ENCODE measurements at regions not wholly inside any gene's neighbourhood (a gene's known extent, or its start where the extent isn't known, plus 50 kb on each side); places are given as distances from the start of the nearest gene placed in this dataset.

DNA sequence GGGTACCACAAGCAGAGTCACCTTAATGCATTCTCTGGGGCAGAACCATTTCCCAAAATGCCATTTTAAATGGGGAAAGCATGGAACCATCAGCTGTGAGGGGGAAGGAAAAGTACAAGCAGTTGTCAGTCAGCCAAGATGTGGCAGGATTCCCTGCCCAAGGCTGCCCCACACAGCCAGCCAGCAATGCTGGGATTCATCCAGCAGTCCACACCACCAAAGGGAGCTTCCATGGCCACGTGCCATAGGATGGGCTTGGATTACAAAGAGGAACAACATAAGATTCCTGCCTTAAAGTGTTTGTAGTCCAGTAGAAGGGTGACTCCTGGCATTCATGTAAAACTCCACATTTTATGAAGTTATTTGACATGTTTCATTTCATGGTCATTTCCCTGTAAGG, 233.3 kb downstream of the SHOX2 start:
- intact Hi-C loops (cut with micrococcal nuclease): no loop called here
- H3K27ac ChIP-seq (ENCODE audit: extremely low read depth, low read depth, low read length): no peak overlapping the region
- no peaks in the 10 kb centered on the region for H3K9me1 ChIP-seq (ENCODE audit: control insufficient read depth, insufficient read depth, low read length)
- ATAC-seq: no peak
- ChIA-PET CTCF (ENCODE audit: low intra/inter-chr PET ratio) (no interaction called here), POLR2A (interaction anchor here (0.5 to 1.3 kb wide), 4 partner anchors 12 to 672 kb away, joined by 3 read pairs; no protein-coding TSS in a partner anchor)
- no peaks in the 10 kb centered on the region for H3K9me3 ChIP-seq (replicated peaks; ENCODE audit: control insufficient read depth, insufficient read depth, low read depth, low read length)
- in situ Hi-C loops (cut with MboI): loop anchor here (25.0 kb wide), 1 partner anchor 439 kb away; no protein-coding TSS in a partner anchor
- H3K4me2 ChIP-seq (ENCODE audit: insufficient read depth, low read length): no peak overlapping the region
- FAIRE-seq: no peak
- no peak overlapping the region for H3K9ac ChIP-seq (ENCODE audit: insufficient read depth in 1 of 2, low read depth in 2 of 2, low read length in 2 of 2)
- no peaks in the 10 kb centered on the region for H4K20me1 ChIP-seq (replicated peaks; ENCODE audit: control insufficient read depth, insufficient read depth, low read length)
- BruUV-seq (replicated peaks): no TSS peak
- 0% methylated on average over 1 of the region's 1 CpG for WGBS (ENCODE audit: insufficient coverage, low coverage, missing lambda C conversion rate)
- H2AFZ ChIP-seq (ENCODE audit: low read depth, low read length): no peak overlapping the region
- no peaks in the 10 kb centered on the region for H3K36me3 ChIP-seq (ENCODE audit: control insufficient read depth, insufficient read depth, low read length)
- no peak overlapping the region for H3K4me3 ChIP-seq
- H3K27me3 ChIP-seq (ENCODE audit: control insufficient read depth in 2 of 2, insufficient read depth in 2 of 2, low read length in 2 of 2): no peaks in the 10 kb centered on the region
- H3K4me1 ChIP-seq (replicated peaks in 1 of 2; ENCODE audit: control insufficient read depth in 2 of 2, insufficient read depth in 2 of 2, low read length in 2 of 2): no peaks in the 10 kb centered on the region
- H3K79me2 ChIP-seq (ENCODE audit: control insufficient read depth, insufficient read depth, low read length): no peaks in the 10 kb centered on the region
- no peak for DNase-seq (ENCODE audit: extremely low read depth in 1 of 4, low spot score in 3 of 4)
- TF ChIP-seq ZNF780A (CRISPR knock-in tag; IDR thresholded peaks at IDR 0.05): no peak
- TF ChIP-seq ZNF274 (IDR thresholded peaks at IDR 0.05; ENCODE audit: borderline replicate concordance, low read depth, low read length): no peak
- TF ChIP-seq TAL1 (IDR thresholded peaks at IDR 0.05): no peak
- TF ChIP-seq ERF (CRISPR knock-in tag; IDR thresholded peaks at IDR 0.05): no peak
- TF ChIP-seq, protein P1, sequence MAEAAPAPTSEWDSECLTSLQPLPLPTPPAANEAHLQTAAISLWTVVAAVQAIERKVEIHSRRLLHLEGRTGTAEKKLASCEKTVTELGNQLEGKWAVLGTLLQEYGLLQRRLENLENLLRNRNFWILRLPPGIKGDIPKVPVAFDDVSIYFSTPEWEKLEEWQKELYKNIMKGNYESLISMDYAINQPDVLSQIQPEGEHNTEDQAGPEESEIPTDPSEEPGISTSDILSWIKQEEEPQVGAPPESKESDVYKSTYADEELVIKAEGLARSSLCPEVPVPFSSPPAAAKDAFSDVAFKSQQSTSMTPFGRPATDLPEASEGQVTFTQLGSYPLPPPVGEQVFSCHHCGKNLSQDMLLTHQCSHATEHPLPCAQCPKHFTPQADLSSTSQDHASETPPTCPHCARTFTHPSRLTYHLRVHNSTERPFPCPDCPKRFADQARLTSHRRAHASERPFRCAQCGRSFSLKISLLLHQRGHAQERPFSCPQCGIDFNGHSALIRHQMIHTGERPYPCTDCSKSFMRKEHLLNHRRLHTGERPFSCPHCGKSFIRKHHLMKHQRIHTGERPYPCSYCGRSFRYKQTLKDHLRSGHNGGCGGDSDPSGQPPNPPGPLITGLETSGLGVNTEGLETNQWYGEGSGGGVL (CRISPR knock-in tag; IDR thresholded peaks at IDR 0.05): no peak
- no peak for TF ChIP-seq KDM2B (CRISPR knock-in tag; IDR thresholded peaks at IDR 0.05)
- TF ChIP-seq RBM34 (IDR thresholded peaks at IDR 0.05; ENCODE audit: borderline replicate concordance, insufficient read depth, low read length): no peak
- TF ChIP-seq, protein P2, sequence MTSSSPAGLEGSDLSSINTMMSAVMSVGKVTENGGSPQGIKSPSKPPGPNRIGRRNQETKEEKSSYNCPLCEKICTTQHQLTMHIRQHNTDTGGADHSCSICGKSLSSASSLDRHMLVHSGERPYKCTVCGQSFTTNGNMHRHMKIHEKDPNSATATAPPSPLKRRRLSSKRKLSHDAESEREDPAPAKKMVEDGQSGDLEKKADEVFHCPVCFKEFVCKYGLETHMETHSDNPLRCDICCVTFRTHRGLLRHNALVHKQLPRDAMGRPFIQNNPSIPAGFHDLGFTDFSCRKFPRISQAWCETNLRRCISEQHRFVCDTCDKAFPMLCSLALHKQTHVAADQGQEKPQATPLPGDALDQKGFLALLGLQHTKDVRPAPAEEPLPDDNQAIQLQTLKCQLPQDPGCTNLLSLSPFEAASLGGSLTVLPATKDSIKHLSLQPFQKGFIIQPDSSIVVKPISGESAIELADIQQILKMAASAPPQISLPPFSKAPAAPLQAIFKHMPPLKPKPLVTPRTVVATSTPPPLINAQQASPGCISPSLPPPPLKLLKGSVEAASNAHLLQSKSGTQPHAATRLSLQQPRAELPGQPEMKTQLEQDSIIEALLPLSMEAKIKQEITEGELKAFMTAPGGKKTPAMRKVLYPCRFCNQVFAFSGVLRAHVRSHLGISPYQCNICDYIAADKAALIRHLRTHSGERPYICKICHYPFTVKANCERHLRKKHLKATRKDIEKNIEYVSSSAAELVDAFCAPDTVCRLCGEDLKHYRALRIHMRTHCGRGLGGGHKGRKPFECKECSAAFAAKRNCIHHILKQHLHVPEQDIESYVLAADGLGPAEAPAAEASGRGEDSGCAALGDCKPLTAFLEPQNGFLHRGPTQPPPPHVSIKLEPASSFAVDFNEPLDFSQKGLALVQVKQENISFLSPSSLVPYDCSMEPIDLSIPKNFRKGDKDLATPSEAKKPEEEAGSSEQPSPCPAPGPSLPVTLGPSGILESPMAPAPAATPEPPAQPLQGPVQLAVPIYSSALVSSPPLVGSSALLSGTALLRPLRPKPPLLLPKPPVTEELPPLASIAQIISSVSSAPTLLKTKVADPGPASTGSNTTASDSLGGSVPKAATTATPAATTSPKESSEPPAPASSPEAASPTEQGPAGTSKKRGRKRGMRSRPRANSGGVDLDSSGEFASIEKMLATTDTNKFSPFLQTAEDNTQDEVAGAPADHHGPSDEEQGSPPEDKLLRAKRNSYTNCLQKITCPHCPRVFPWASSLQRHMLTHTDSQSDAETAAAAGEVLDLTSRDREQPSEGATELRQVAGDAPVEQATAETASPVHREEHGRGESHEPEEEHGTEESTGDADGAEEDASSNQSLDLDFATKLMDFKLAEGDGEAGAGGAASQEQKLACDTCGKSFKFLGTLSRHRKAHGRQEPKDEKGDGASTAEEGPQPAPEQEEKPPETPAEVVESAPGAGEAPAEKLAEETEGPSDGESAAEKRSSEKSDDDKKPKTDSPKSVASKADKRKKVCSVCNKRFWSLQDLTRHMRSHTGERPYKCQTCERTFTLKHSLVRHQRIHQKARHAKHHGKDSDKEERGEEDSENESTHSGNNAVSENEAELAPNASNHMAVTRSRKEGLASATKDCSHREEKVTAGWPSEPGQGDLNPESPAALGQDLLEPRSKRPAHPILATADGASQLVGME (CRISPR knock-in tag; IDR thresholded peaks at IDR 0.05): no peak
- no peak for TF ChIP-seq ATF1 (CRISPR knock-in tag; IDR thresholded peaks at IDR 0.05)
- no peak for TF ChIP-seq ATF1 (tag; IDR thresholded peaks at IDR 0.05)
- TF ChIP-seq CEBPG (CRISPR knock-in tag; IDR thresholded peaks at IDR 0.05): no peak
- no peak for TF ChIP-seq CEBPG (tag; conservative IDR thresholded peaks at IDR 0.05 in 1 of 2, IDR thresholded peaks at IDR 0.05 in 1 of 2)
- TF ChIP-seq POLR2H (tag; IDR thresholded peaks at IDR 0.05; ENCODE audit: low read depth): no peak
- no peak for TF ChIP-seq PCBP2 (IDR thresholded peaks at IDR 0.05; ENCODE audit: low read depth, low read length, poor library complexity, severe bottlenecking)
- no peak for TF ChIP-seq TCF7L2 (IDR thresholded peaks at IDR 0.05; ENCODE audit: low read depth, low read length)
- TF ChIP-seq ZNF354B (CRISPR knock-in tag; IDR thresholded peaks at IDR 0.05): no peak
- no peak for TF ChIP-seq MEIS2 (IDR thresholded peaks at IDR 0.05; ENCODE audit: partially characterized antibody)
- TF ChIP-seq MTF1 (CRISPR knock-in tag; IDR thresholded peaks at IDR 0.05; ENCODE audit: borderline replicate concordance): no peak
- no peak for TF ChIP-seq ZNF146 (CRISPR knock-in tag; IDR thresholded peaks at IDR 0.05; ENCODE audit: unreplicated experiment)
